G401 (cell line): ENCODE measurements at regions not wholly inside any gene's neighbourhood (a gene's known extent, or its start where the extent isn't known, plus 50 kb on each side); places are given as distances from the start of the nearest gene placed in this dataset.

Experiments
- DNase-seq: peaks from one replicate; pipeline ENCODE4 v3.0.0-alpha.2; 2015; ENCODE audit warnings: low spot score
- in situ Hi-C: cut with HindIII; loops from 2 replicates; pipeline ENCODE4 v1.10.0; 2016; ENCODE audit warnings: low sequenced_read_pairs, mixed read lengths

DNA sequence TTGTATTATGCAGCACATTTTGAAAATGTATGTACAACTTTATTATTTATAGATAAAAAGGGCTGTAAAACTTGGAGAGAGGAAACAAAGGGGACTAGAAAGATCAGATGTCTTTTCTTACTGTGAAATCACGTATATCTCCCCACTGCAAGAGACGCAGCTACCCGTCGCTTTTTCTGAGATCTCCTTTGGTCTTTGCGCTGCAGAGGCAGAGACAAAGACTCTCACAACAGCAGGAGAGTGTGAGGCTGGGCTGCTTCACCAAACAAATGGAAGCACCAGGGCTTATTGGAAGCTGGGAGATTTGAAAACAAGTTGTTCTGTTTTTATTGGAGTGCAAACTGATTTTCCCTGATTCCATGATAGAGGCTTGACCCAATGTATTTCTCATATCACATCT, 129.0 kb upstream of the PARD3B start:
- no peak for DNase-seq
- in situ Hi-C loops = no loop called here

DNA sequence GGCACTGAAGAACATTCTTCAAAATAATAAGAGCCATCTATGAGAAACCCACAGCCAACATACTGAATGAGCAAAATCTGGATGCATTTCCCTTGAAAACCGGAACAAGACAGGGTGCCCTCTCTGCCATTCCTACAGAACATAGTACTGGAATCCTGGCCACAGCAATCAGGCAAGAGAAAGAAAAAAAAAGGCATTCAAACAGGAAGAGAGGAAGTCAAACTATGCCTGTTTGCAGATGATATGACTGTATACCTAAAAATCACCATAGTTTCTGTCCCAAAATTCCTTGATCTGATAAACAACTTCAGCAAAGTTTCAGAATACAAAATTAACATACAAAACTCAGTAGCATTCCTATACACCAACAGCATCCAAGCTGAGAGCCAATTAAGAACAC, 119.5 kb upstream of the PARD3B start:
- no peak for DNase-seq
- in situ Hi-C loops = no loop called here

DNA sequence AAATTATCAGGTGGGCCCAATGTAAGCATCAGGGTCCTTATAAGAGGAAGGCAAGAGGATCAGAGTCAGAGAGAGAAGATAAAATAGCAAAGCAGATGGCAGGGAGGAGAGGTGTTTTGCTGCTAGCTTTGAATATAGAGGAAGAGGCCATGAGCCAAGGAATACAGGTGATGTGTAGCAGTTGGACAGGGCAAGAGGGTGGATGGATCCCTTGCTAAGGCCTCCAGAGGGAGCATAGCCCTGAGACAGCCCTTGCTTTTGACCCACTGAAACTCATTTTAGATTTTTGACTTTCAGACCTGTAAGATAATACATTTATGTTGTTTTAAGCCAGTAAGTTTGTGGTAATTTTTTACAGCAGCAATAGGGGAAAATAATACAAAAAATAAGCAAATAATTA, 116.6 kb upstream of the PARD3B start:
- in situ Hi-C loops = no loop called here
- DNase-seq = no peak

DNA sequence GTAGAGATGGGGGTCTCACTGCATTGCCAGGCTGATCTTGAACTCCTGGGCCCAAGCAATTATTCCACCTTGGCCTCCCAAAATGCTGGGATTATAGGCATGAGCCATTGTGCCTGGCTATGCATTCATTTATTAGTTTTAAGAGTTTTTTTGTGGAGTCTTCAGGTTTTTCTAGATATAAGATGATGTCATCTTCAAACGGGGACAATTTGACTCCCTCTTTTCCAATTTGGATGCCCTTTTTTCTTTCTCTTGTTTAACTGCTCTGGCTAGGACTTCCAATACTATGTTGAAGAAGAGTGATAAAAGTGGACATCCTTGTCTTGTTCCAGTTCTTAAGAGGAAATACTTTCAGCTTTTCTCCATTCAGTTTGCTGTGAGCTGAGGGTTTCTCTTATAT, 113.7 kb upstream of the PARD3B start:
- in situ Hi-C loops = no loop called here

DNA sequence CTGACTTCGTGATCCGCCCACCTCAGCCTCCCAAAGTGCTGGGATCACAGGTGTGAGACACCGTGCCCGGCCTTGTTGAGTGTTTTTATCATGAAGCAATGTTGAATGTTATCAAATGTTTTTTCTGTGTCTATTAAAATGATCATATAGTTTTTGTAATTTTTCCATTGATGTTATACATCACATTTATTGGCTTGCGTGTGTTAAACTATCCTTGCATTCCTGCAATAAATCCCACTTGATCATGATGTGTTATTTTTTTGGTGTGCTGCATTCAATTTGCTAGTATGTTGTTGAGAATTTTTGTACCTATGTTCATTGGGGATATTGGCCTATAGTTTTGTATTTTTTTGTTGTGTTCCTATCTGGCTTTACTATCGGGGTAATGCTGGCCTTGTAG, 113.1 kb upstream of the PARD3B start:
- DNase-seq = no peak
- in situ Hi-C loops = no loop called here

More for the DNA sequence above, 113.7 kb upstream of the PARD3B start:
- no peak for DNase-seq

DNA sequence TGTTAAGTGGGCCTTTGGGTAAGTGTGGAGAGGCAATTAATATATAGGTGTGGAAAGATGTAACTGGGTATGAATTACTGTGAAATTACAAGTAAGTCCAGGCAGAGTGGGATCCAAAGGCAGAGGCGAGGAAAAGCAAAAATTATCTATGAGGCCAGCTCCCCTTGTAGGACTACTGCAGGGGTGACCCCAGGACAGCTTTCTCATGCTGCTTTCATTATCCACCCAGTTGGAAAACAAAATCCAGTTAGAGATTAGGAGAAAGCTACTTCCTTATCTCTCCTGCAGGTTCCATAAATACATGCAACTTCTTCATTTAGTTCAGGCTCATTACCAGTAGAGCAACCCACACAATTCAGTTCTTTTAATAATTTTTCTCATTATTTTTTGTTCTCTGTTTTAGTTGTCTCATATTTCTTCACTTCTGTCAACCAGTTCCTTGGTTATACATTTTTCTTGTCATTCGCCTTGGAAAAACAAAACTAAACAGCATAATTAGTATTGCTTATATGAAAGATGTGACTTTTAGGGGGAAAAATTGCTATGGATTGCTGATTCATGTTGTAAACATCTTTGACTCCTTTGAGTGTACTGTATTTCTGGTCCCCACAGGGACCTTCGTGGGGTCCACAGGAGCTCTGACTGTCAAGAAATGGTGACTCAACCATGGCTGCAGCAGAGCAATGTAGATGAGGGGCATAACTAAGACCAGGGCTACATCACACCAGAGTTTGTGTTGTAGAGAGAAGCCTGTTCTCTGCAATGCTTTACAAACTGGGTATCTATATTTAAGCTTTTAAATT, 110.4 kb upstream of the PARD3B start:
- no peak for DNase-seq
- in situ Hi-C loops = no loop called here

DNA sequence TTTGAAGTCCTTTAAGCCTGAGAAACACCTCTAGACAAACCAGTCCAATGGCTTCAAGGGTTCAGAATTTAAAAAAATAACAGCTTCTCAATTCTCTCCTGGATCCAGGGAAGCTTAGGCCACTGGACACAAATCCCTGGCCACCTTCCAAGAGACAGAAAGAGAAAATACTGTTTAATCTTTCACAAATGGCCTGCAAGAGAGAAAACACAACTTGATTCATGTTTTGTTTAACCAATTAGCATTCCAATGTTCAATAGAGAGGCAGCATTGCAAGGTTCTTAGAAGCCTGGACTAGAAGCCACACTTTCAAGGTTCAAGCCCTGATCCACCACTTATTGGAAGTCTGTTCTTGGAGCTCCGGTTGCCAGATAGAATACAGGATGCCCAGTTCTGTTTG, 109.0 kb upstream of the PARD3B start:
- in situ Hi-C loops = no loop called here
- no peak for DNase-seq

DNA sequence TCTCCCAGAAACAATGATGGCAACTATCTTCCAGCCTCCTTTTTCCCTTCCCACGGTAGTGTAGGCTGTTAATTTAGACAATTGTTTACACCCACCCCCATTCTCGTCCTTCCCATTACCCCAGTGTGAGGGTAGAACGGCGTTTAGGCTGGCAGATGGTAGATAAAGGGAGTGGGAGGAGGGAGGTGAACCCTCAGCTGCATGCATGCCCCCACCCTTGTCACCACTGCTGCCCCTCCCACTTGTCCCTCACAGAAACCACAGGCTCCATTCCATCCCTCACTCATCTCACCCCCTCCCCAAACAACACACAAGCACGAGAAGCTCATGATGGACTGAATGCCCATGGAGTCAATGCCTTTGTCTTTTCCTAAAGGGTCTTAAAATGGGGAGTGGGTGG, 107.9 kb upstream of the PARD3B start:
- DNase-seq = no peak
- in situ Hi-C loops = no loop called here

DNA sequence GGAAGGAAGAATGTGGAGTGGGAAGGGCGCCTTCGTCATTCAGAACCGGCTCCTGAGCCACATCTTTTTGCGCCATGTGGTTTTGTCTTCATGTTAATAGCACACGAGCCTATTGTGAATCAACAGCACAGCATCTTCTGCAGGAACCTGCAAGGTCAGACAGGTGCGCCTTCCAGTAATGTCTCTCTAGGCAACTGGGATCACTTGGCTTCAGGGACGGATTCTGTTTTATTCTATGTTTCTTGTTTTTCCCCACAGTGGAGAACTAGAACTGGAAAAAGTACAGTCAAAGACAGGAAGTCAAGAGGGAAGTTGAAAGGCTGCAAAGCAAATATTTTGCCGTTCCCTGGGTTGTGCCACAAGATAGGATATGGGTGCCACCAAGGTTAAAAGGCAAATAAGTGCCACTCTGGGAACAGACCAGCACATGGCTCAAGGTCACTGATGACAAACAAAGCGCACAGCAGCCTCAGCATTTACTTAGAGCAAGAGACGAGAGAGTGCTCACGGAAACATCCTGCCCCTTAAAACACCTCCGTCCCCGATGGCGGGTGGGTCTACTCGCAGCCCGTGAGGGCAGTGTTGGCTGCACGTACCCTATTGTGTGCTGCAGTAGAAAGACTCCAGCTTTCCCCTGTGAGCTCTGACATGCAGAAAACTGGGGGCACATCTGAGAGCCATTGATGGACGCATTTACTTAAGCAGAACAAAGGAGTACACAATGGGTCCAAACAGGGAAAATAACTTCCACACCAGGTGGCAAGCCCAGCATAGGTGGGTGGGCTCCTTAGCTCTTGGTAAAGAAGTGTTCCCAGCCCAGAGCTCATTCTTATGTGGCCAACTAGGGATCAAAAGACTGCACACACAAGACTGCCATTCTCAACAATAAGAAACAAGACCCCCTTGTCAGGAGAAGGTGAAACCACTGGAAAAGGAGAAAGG, 107.2 kb upstream of the PARD3B start:
- DNase-seq = no peak
- in situ Hi-C loops = no loop called here

DNA sequence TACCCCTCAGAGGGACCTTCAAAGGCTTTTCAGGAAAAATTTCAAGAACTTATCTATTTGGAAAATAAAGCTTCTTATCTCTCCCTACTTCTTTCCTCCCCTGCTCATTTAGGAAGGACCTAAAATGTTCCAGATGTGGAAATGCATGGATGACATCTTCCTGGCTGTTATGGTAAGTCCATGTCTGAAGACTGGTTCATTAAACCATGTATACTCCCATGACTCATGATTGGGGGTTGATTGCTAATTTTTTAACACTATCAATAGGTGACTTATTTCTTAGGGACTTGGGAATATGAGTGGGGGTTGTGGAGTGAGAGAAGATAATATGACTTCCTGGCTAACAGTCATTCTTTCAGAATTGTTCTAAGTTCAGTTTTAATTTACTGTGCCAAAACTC, 104.0 kb upstream of the PARD3B start:
- in situ Hi-C loops = no loop called here
- no peak for DNase-seq

DNA sequence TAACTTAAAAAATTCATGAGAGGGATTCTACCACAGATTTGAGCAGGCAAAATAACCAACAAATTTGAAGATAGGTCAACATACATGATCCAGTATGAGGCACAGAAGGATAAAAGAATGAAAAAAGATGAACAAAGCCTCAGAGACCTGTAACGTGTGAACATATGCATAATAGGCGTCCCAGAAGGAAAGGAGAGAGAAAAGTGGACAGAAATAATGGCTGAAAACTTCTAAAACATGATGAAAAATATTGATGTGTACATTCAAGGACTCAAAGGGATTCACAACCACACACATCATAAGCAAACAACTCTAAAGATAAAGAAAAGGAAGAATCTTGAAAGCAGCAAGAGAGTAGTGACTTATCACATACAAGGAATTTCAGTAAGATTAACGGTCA, 100.1 kb upstream of the PARD3B start:
- in situ Hi-C loops = no loop called here

DNA sequence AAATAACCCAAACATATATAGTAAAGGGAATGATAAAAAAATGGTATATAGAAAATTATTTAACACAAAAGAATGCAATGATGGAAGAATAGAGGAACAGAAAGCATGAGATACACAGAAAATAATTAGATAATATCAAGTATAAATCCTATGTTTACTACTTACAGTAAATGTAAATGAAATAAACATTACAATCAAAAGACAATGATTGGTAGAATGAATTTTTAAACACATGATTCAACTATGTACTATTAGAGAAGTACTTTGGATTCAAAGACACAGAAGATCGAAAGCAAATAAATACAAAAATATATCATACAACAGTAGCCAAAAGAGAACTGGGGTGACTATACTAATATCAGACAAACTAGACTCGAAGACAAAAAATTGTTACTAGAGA, 97.6 kb upstream of the PARD3B start:
- in situ Hi-C loops = no loop called here
- DNase-seq = no peak

More for the DNA sequence above, 100.1 kb upstream of the PARD3B start:
- no peak for DNase-seq

DNA sequence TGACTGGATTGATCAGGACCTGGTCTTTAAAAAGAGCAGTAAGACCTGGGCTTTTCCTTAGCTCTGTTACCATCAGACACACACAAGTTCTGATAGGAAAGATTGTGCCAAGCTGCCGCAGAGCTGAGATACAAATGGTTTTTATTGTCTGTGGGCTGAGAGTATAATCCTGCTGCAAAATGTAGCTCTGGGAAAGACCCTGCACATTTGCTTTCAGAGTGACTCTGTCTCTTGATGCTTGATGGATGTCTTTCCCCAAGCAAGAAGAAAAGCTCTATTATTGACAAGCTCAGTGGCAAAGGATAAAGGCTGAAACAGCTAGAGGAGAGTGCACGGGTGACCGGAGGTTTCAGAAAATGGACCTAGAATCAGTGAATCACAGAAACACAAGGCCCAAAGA, 95.3 kb upstream of the PARD3B start:
- no peak for DNase-seq
- in situ Hi-C loops = no loop called here

DNA sequence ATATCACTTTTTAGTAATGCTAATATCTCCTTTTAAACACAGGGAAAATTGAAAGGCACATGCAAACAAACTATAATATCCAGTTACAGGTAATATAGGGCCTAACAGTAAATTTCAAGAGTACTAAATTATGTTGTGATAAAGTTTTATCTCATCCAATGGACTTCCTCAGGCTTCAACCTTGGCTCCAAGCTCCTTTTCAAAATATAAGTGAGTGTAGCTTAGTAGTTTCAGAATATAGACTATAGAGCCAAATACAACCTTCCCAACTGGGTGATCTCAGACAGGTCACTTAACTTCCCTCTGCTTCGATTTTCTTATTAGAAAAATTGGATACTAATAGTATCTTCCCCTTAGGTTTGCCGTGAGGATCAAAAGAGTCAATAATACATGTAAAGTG, 93.5 kb upstream of the PARD3B start:
- in situ Hi-C loops = no loop called here
- no peak for DNase-seq

DNA sequence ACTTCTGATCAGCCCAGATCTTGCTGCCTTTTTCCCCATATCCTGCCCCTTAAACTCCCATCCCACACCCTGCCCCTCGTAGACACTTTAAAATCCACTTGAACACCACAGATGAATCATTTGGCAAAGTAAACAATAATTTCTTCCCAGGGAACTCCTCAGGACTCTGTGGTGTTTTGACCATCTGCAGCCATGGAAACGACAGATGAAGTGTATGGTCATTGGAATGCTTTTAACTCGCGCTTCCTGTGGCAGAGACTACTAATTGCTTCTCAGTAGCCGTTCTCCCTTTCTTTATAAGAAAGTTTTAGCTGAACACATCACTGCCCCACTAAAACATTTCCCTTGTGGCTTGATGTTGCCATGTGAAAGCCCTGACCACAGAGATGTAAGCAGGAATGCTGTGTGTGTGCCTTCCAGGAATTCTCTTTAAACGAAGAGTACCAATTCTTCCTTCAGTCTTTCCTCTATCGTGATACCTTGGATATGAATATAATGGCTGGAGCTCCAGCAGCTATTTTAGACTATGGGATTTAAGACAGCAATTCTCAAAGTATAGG, 92.7 kb upstream of the PARD3B start:
- DNase-seq = peak; percentile 14
- in situ Hi-C loops = no loop called here

DNA sequence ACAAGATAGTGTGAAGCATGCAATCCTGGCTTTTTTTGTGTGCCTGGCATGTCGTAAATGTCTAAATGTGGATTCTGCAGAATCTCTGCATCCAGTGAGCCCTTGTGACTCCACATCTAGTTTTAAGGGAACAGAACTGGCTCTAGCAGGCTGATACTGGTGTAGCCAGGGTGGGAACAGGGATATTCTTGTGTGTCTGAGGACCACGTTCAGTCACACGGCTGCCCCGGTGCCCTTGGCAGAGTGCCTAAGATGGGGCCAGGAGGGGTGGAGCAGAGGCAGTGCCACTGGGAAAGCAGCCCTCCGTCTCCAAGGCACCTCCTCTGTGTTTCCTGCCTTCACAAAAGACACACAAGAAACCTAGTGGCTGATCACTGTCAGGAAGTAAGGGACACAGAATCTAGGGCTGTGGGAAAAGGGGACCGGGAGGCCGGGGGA, 91.5 kb upstream of the PARD3B start:
- no peak for DNase-seq
- in situ Hi-C loops = no loop called here

DNA sequence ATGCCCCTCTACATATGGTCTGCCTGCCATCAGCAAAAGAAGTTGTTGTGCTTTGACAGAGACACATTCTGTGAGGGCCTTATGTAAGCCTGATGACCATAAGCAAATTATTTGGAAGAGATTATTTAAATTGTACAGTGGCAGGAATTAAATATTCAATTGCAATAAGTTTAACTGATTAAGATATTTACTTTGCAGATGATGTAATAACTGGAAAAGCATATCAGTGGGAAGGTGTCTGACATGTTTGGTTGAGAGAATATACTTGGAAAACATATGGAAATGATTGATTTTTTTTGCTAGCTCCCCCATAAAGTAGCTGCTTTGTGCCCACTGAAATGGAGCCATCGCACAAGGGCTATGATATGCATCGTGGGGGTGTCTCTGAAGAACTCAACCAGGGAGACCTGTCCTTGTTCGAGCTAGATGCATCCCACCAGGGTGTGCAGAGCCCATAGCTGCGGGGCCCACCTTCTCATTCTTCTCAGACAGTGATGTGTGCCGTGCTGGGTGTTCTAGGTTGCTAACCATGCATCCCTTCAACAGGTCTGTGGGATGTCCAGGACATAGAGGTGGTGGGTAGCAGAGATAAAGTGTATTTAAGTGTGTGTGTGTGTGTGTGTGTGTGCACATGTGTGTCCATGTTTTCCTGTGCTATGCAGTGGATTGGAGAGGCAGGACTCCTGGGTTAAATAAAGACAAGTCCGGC, 90.4 kb upstream of the PARD3B start:
- DNase-seq = no peak
- in situ Hi-C loops = no loop called here

DNA sequence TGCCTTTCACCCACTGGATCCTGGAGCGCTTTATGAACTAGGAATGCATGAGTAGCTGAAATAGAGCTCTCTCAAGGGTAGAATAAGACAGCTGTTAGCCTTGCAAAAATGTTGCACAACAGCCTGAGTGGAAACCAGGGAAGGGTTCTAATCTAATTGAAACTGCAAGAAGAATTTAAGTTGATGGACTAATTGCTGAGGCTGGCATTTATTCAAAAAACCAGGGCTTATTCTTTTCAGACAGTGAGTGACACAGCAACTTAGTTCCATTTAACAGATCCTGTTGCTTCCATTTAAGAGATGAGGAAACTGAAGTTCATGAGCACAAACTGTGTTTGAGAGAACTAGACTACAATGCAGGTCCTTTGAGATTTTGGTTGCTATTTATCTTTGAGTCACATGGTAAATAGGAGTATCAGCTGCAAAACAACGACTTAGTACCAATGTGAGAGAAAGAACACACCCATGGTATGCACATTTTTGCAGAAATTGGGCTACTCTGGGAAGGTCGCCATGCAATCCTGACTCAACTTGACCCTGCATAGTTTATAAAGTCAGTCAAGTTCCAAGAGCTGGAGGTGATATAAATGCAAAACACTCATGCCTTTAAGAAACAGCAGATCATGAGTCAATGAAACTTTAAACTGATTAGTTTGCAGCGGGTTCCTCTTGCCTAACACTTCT, 76.4 kb upstream of the PARD3B start:
- in situ Hi-C loops = no loop called here
- no peak for DNase-seq

DNA sequence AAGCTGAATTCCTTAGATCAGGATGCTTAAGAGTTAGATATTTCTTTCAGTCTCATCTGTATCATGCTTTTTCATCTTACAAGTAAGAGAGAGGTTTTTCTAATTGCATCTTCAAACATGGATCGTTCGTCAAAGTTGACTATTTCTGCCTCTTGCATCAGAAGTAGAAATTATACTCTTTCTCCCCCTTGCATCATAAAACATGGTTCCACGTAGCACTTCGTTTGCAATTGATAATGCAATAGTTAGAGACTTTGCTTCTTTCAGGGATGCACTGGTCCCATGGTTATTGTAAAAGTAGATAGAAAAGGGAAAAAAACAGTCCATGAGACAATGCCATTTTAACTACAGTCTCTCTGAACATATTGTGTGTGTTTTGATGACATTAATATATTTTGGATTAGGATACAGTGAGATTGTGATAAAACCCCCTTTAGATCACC, 75.1 kb upstream of the PARD3B start:
- in situ Hi-C loops = no loop called here
- DNase-seq = no peak
